ENCODE measurements at regions not wholly inside any gene's neighbourhood (a gene's known extent, or its start where the extent isn't known, plus 50 kb on each side); places are given as distances from the start of the nearest gene placed in this dataset.

- TF ChIP-seq, protein P1, sequence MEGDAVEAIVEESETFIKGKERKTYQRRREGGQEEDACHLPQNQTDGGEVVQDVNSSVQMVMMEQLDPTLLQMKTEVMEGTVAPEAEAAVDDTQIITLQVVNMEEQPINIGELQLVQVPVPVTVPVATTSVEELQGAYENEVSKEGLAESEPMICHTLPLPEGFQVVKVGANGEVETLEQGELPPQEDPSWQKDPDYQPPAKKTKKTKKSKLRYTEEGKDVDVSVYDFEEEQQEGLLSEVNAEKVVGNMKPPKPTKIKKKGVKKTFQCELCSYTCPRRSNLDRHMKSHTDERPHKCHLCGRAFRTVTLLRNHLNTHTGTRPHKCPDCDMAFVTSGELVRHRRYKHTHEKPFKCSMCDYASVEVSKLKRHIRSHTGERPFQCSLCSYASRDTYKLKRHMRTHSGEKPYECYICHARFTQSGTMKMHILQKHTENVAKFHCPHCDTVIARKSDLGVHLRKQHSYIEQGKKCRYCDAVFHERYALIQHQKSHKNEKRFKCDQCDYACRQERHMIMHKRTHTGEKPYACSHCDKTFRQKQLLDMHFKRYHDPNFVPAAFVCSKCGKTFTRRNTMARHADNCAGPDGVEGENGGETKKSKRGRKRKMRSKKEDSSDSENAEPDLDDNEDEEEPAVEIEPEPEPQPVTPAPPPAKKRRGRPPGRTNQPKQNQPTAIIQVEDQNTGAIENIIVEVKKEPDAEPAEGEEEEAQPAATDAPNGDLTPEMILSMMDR (IDR thresholded peaks at IDR 0.05; ENCODE audit: low read depth, low read length, missing control alignments): no peak
- in situ Hi-C loops (cut with HindIII; ENCODE audit: low sequenced_read_pairs): no loop called here
- H3K4me3 ChIP-seq (ENCODE audit: low read depth, low read length): no peak overlapping the region
- DNase-seq (ENCODE audit: low read depth): no peak
These were observed 66.8 kb upstream of the STK39 start for GRCh38 chr2:168314236-168314635.

- no peak overlapping the region for H3K4me3 ChIP-seq (ENCODE audit: low read depth, low read length)
- in situ Hi-C loops (cut with HindIII; ENCODE audit: low sequenced_read_pairs): no loop called here
- TF ChIP-seq, protein P1 (IDR thresholded peaks at IDR 0.05; ENCODE audit: low read depth, low read length, missing control alignments): no peak
- DNase-seq (ENCODE audit: low read depth): no peak
These were observed 68.1 kb upstream of the STK39 start for GRCh38 chr2:168315331-168316072.

DNA sequence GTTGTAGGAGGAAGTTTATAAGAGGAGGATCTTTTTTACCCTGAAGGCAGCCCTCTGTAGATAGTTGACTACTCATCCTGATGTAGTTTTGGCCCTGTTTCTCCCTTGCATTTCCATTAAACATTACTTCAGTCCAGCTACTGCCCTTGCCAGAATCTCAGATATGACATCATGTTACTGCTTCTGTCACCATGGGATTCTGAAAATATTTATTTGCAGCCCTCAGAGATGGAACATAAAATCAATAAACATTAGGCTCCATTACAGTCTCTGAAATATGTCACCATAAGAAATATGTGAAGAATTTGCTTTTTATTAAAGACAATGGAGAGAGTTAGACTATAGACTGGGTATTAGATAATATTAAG is 68.7 kb upstream of the STK39 start:
- in situ Hi-C loops (cut with HindIII; ENCODE audit: low sequenced_read_pairs): no loop called here
- TF ChIP-seq, protein P1 (IDR thresholded peaks at IDR 0.05; ENCODE audit: low read depth, low read length, missing control alignments): no peak
- DNase-seq (ENCODE audit: low read depth): no peak
- no peak overlapping the region for H3K4me3 ChIP-seq (ENCODE audit: low read depth, low read length)

GRCh38 chr2:168317282-168317681 is 69.9 kb upstream of the STK39 start:
- in situ Hi-C loops (cut with HindIII; ENCODE audit: low sequenced_read_pairs): no loop called here
- H3K4me3 ChIP-seq (ENCODE audit: low read depth, low read length): no peak overlapping the region
- TF ChIP-seq, protein P1 (IDR thresholded peaks at IDR 0.05; ENCODE audit: low read depth, low read length, missing control alignments): no peak
- no peak for DNase-seq (ENCODE audit: low read depth)

GRCh38 chr2:168320267-168320666 is 72.9 kb upstream of the STK39 start:
- in situ Hi-C loops (cut with HindIII; ENCODE audit: low sequenced_read_pairs): loop anchor here (10.0 kb wide), 1 partner anchor 595 kb away; no protein-coding TSS in a partner anchor
- H3K4me3 ChIP-seq (ENCODE audit: low read depth, low read length): no peak overlapping the region
- DNase-seq (ENCODE audit: low read depth): no peak
- TF ChIP-seq, protein P1 (IDR thresholded peaks at IDR 0.05; ENCODE audit: low read depth, low read length, missing control alignments): no peak

GRCh38 chr2:168322325-168323007 is 75.1 kb upstream of the STK39 start:
- no peak overlapping the region for H3K4me3 ChIP-seq (ENCODE audit: low read depth, low read length)
- no peak for DNase-seq (ENCODE audit: low read depth)
- TF ChIP-seq, protein P1 (IDR thresholded peaks at IDR 0.05; ENCODE audit: low read depth, low read length, missing control alignments): no peak
- in situ Hi-C loops (cut with HindIII; ENCODE audit: low sequenced_read_pairs): loop anchor here (10.0 kb wide), 1 partner anchor 592 kb away; no protein-coding TSS in a partner anchor

Measured in astrocyte of the cerebellum (primary cell).